ENCODE measurements at regions not wholly inside any gene's neighbourhood (a gene's known extent, or its start where the extent isn't known, plus 50 kb on each side); places are given as distances from the start of the nearest gene placed in this dataset.

DNA sequence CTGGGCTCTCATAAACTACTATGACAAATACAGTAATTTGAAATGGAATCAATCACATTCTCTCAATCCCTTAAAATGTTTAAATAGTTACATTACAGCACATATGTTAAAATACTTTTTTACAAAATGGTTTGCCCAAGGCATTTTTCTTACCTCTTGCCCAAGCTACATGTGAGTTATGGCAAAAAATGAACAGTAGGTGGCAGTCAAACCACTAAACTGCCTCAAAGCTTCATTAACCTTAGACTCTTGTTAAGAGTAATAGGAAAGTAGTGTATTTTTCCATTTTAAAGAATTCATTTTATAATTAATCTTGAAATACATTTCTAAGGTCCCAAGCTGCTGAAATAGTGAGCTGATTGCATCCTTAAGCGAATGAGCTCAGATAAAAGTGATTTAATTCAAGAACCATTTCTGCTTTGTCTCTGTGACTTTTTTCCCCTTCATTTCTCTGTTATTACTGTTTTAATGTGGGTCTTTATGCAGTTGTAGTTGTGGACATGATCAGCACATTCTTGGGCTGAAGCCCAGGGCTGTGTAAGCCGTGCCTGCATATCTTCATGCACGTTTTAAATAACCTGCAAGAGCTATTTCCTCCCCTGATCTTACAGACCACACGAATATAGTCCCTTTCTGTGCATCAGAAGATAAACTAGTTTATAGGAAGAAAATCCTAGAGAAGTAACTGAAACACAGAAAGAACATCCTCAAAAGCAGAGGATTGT, 311.8 kb downstream of the LNPK start:
- TF ChIP-seq EZH2 (IDR thresholded peaks at IDR 0.05; ENCODE audit: insufficient read depth, poor library complexity, severe bottlenecking) (no peak), EZH2phosphoT487 (IDR thresholded peaks at IDR 0.05; ENCODE audit: insufficient read depth, low read depth) (no peak)

All from GM23248 (cell line).